Right lobe of liver (tissue), 6 donors: ENCODE measurements at regions not wholly inside any gene's neighbourhood (a gene's known extent, or its start where the extent isn't known, plus 50 kb on each side); places are given as distances from the start of the nearest gene placed in this dataset.
A peak's percentile ranks its signal among the peaks of the same experiment; 100 is the strongest.
"Not testable (repeated sequence)": the region's sequence is repeated elsewhere in the genome, so short reads cannot be mapped to it uniquely, and the experiment has no call there.

Experiments used
- ATAC-seq, 4 donors: fragments of 200-7000 bp; cut with Tn5 transposase; one replicate each; pipeline ENCODE4 v1.9.1; 2020; ENCODE audit warnings: mild to moderate bottlenecking in 4 of 4, moderate library complexity in 4 of 4
- DNase-seq, 3 donors: peaks; one replicate each; pipeline ENCODE4 v3.0.0-alpha.2; 2020
- H3K27ac ChIP-seq, 3 donors: fragments of 200-600 bp; one replicate each; pipeline ENCODE4 v1.8.0; 2022
- H3K27me3 ChIP-seq, 2 donors: fragments of 200-600 bp; one replicate each; pipeline ENCODE4 v1.8.0; 2022
- H3K36me3 ChIP-seq, 4 donors: fragments of 200-600 bp; sonication (generic) in 1 of 4; one replicate each; pipeline versions ENCODE4 v1.5.1 to v1.8.0; 2017 to 2022; ENCODE audit warnings: control low read depth in 1 of 4
- H3K4me1 ChIP-seq, 4 donors: fragments of 200-600 bp; sonication (generic) in 1 of 4; one replicate each; pipeline versions ENCODE4 v1.5.1 to v1.8.0; 2017 to 2022; ENCODE audit warnings: control low read depth in 1 of 4
- H3K4me3 ChIP-seq, 3 donors: fragments of 200-600 bp; one replicate each; pipeline ENCODE4 v1.8.0; 2022
- H3K9me3 ChIP-seq, 4 donors: fragments of 200-600 bp; sonication (generic) in 1 of 4; one replicate each; pipeline versions ENCODE4 v1.5.1 to v1.8.0; 2017 to 2022; ENCODE audit warnings: control low read depth in 1 of 4
- CTCF ChIP-seq, 4 donors: fragments of 200-600 bp in 3 of 4; fragments of 450-650 bp in 1 of 4; IDR thresholded peaks; one replicate each; pipeline versions ENCODE4 v1.5.1 to v1.8.0; 2016 to 2022; ENCODE audit warnings: antibody characterized with exemption in 4 of 4, mild to moderate bottlenecking in 2 of 4
- POLR2A ChIP-seq: fragments of 450-650 bp; IDR thresholded peaks from one replicate; pipeline ENCODE4 v1.6.1; 2017; ENCODE audit warnings: antibody characterized with exemption, mild to moderate bottlenecking
- WGBS: methylation state at CpG from one replicate; pipeline ENCODE4 v1.1.6; 2018; ENCODE audit warnings: low coverage, low lambda C conversion rate; ENCODE audit not compliant: insufficient coverage; ENCODE audit errors: missing lambda C conversion rate; 5-methylcytosine and 5-hydroxymethylcytosine counted together
- intact Hi-C, 2 donors: fragments of 100-400 bp; cut with DNase I; formaldehyde crosslinking; loops; one replicate each; pipeline versions ENCODE4 v1.11.2 to v1.14.1; 2022
- donor health status: DM: no; HTN: yes; CAD: no.
- donor health status: DM: no; HTN: no; CAD: no.
- donor health status: DM: no; HTN: no; CAD: no.
- donor health status: DM: no; HTN: yes; CAD: no.
- donor health status: DM: no; HTN: yes; CAD: no.

DNA sequence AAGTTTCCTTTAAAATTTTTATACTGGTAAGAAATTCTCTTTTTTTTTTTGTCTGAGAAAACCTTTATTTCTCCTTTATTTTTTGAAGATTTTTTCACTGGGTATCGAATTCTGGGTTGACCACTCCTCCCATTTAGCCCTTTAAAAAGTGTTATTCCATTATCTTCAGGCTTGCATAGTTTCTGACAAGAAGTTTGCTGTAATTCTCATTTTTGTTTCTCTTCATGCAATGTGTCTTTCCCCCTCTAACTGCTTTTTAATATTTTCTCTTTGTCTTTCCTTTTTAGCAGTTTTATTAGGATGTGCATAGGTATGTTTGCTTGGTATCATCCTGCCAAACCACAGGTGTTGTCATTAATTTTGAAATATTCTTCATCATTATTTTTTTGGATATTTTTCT is 67.7 kb upstream of the GOT2 start:
- Histone ChIP-seq H3K27me3 (no peaks in the 10 kb centered on the region), H3K27ac (no peak overlapping the region)
- intact Hi-C loops, result no loop called here

GRCh38 chr16:58797137-58797801 is 63.2 kb upstream of the GOT2 start:
- Histone ChIP-seq H3K4me3 (no peak overlapping the region), H3K27me3 (no peaks in the 10 kb centered on the region), H3K9me3 (no peaks in the 10 kb centered on the region), H3K4me1 (no peaks in the 10 kb centered on the region), H3K36me3 (no peaks in the 10 kb centered on the region), H3K27ac (no peak overlapping the region)
- ATAC-seq, result no peak
- TF ChIP-seq POLR2A (no peak), CTCF (IDR thresholded peaks at IDR 0.05) (no peak)
- WGBS, result 67% methylated on average over 8 of the region's 9 CpGs
- no peak for DNase-seq
- intact Hi-C loops, result no loop called here

More for the DNA sequence above, 67.7 kb upstream of the GOT2 start:
- no peaks in the 10 kb centered on the region for H3K36me3 ChIP-seq
- no peak for ATAC-seq
- no peak for DNase-seq
- TF ChIP-seq POLR2A (no peak), CTCF (IDR thresholded peaks at IDR 0.05) (no peak)
- H3K4me3 ChIP-seq, result no peak overlapping the region
- 29% methylated on average over 1 of the region's 1 CpG for WGBS
- no peaks in the 10 kb centered on the region for H3K4me1 ChIP-seq
- H3K9me3 ChIP-seq, result no peaks in the 10 kb centered on the region

DNA sequence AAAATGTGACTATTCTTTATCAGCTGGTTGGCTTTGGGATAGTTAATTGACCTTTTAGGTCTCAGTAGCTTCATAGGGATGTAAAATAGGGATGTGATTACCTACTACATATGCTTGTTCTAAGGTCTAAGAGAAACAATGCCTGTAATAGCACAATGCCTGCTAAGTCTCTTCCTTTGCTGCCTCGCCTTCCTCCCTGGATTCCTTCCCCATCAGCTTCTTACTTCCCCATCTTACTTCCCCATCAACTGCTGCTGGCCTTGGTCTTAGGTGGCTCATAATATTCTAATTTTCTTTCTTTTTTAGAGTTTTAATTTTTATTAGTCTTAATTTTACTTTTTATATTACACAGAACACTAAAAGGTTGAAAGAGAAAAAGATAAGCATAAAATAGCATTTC is 59.2 kb upstream of the GOT2 start:
- Histone ChIP-seq H3K9me3 (no peaks in the 10 kb centered on the region), H3K36me3 (no peaks in the 10 kb centered on the region), H3K4me3 (no peak overlapping the region), H3K4me1 (no peaks in the 10 kb centered on the region), H3K27me3 (no peaks in the 10 kb centered on the region), H3K27ac (no peak overlapping the region)
- no peak for DNase-seq
- ATAC-seq, result peak in 1 of 4 donors; percentile 40
- no peak for TF ChIP-seq CTCF (IDR thresholded peaks at IDR 0.05)
- no peak for TF ChIP-seq POLR2A
- intact Hi-C loops, result no loop called here
- WGBS, result 45% methylated on average over 1 of the region's 1 CpG

DNA sequence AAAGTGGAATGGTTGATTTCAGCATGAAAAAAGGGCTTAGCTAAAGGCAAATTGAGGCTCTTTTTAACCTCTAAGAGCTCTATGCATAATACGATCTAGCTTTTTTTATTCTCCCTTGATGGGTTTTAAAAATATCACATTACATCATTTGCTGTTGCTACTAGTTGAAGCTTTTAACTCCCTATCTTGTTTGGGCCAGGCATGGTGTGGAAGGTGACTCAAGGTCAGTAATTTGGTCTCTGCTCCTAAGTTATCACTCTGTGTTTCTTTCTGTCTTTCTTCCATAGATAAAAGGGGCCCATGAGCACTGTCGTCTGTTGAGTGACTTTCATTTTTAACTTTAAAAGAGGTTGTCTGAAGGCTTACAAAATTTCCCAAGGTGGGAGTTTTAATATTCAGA is 58.1 kb upstream of the GOT2 start:
- intact Hi-C loops, result no loop called here
- H3K4me3 ChIP-seq, result no peak overlapping the region
- TF ChIP-seq CTCF (IDR thresholded peaks at IDR 0.05), result no peak
- no peak for TF ChIP-seq POLR2A
- 68% methylated on average over 2 of the region's 2 CpGs for WGBS
- no peak overlapping the region for H3K27ac ChIP-seq
- no peaks in the 10 kb centered on the region for H3K36me3 ChIP-seq
- H3K4me1 ChIP-seq, result no peaks in the 10 kb centered on the region
- no peak for DNase-seq
- no peak for ATAC-seq
- no peaks in the 10 kb centered on the region for H3K9me3 ChIP-seq
- no peaks in the 10 kb centered on the region for H3K27me3 ChIP-seq

- H3K4me1 ChIP-seq, intact Hi-C loops, H3K27ac ChIP-seq, H3K36me3 ChIP-seq, H3K4me3 ChIP-seq, H3K27me3 ChIP-seq, ATAC-seq, H3K9me3 ChIP-seq, DNase-seq: not testable (repeated sequence)
- WGBS, result 97% methylated on average over 3 of the region's 32 CpGs
Observed at GRCh38 chr16:58790816-58791557, 56.9 kb upstream of the GOT2 start.
